SK-N-SH treated with all-trans-retinoic acid at 6 μM for 48 hours (cell line): ENCODE measurements at regions not wholly inside any gene's neighbourhood (a gene's known extent, or its start where the extent isn't known, plus 50 kb on each side); places are given as distances from the start of the nearest gene placed in this dataset.

Experiments used
- ARNTL ChIP-seq: fragments of 450-650 bp; formaldehyde crosslinking; IDR thresholded peaks from 2 replicates; pipeline ENCODE4 v1.5.0; 2020; ENCODE audit warnings: low read depth, mild to moderate bottlenecking, moderate library complexity, borderline replicate concordance
- BACH2 ChIP-seq: fragments of 250-450 bp; sonication (Bioruptor Pico); IDR thresholded peaks from 2 replicates; pipeline ENCODE4 v1.9.0; 2021; ENCODE audit warnings: mild to moderate bottlenecking, borderline replicate concordance
- GLIS3 ChIP-seq: fragments of 250-450 bp; sonication (Bioruptor Pico); IDR thresholded peaks from 2 replicates; pipeline ENCODE4 v1.5.0; 2020; ENCODE audit warnings: mild to moderate bottlenecking, moderate library complexity
- ISL1 ChIP-seq: fragments of 250-450 bp; sonication (Bioruptor Pico); IDR thresholded peaks from 2 replicates; pipeline ENCODE4 v2.1.2; 2022; ENCODE audit warnings: mild to moderate bottlenecking, moderate library complexity
- PATZ1 ChIP-seq: fragments of 250-450 bp; sonication (Bioruptor Pico); IDR thresholded peaks from 2 replicates; pipeline ENCODE4 v1.8.0; 2020; ENCODE audit warnings: mild to moderate bottlenecking, moderate library complexity, borderline replicate concordance
- PPARA ChIP-seq: fragments of 250-450 bp; sonication (Bioruptor Pico); IDR thresholded peaks from 2 replicates; pipeline ENCODE4 v1.5.0; 2020; ENCODE audit warnings: mild to moderate bottlenecking, borderline replicate concordance
- ZNF565 ChIP-seq: fragments of 450-650 bp; formaldehyde crosslinking; conservative IDR thresholded peaks from 2 replicates; pipeline ENCODE4 v1.5.0; 2020; ENCODE audit warnings: low read depth, mild to moderate bottlenecking, moderate library complexity
- ZNF8 ChIP-seq: fragments of 450-650 bp; formaldehyde crosslinking; IDR thresholded peaks from 2 replicates; pipeline ENCODE4 v1.5.0; 2020; ENCODE audit warnings: mild to moderate bottlenecking, moderate library complexity

- TF ChIP-seq ISL1 (CRISPR knock-in tag) (no peak), ZNF8 (no peak), BACH2 (CRISPR knock-in tag) (no peak), PATZ1 (no peak), GLIS3 (no peak), ZNF565 (CRISPR knock-in tag) (no peak), ARNTL (CRISPR knock-in tag) (no peak), PPARA (CRISPR knock-in tag) (no peak)
Observed at GRCh38 chr14:104515059-104515810, 64.3 kb upstream of the C14orf180 start.
